ENCODE measurements at regions not wholly inside any gene's neighbourhood (a gene's known extent, or its start where the extent isn't known, plus 50 kb on each side); places are given as distances from the start of the nearest gene placed in this dataset.

DNA sequence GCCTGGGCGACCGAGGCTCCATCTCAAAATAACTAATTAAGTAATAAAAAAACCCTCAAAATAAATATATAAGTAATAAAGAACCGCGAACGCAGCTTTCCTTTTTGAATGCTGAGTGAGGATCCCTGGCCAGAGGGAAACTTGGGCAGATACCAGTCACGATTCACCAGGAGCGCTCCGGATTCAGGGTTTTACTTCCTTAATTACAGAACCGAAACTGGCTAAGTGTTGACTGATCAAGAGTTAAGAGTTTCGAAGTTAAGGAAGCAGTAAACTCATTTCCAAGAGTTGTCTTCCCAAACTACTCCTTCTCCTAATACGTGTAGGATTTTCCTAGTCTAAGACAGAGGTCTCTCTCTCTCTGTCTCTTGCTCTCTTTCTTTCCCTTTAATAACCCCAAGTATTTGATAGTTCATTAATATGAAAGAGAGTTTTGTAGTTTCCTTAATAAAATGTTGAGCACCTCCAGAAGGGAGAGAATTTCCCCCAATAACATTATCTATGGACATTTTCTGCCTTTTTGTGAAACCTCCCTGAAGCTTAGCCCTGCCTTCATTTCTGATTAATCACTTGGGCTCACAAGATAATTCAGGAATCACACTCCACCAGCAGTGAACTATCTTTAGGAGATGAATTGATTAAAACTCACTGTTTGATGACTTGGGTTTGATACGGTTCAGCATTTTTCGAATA lies 61.4 kb upstream of the ZNF217 start:
- TF ChIP-seq, protein P1, sequence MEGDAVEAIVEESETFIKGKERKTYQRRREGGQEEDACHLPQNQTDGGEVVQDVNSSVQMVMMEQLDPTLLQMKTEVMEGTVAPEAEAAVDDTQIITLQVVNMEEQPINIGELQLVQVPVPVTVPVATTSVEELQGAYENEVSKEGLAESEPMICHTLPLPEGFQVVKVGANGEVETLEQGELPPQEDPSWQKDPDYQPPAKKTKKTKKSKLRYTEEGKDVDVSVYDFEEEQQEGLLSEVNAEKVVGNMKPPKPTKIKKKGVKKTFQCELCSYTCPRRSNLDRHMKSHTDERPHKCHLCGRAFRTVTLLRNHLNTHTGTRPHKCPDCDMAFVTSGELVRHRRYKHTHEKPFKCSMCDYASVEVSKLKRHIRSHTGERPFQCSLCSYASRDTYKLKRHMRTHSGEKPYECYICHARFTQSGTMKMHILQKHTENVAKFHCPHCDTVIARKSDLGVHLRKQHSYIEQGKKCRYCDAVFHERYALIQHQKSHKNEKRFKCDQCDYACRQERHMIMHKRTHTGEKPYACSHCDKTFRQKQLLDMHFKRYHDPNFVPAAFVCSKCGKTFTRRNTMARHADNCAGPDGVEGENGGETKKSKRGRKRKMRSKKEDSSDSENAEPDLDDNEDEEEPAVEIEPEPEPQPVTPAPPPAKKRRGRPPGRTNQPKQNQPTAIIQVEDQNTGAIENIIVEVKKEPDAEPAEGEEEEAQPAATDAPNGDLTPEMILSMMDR (IDR thresholded peaks at IDR 0.05; ENCODE audit: low read depth, low read length, missing input control): no peak
- TF ChIP-seq JUND (IDR thresholded peaks at IDR 0.05) (no peak), HNF4G (IDR thresholded peaks at IDR 0.05) (no peak)
- TF ChIP-seq, protein P2, sequence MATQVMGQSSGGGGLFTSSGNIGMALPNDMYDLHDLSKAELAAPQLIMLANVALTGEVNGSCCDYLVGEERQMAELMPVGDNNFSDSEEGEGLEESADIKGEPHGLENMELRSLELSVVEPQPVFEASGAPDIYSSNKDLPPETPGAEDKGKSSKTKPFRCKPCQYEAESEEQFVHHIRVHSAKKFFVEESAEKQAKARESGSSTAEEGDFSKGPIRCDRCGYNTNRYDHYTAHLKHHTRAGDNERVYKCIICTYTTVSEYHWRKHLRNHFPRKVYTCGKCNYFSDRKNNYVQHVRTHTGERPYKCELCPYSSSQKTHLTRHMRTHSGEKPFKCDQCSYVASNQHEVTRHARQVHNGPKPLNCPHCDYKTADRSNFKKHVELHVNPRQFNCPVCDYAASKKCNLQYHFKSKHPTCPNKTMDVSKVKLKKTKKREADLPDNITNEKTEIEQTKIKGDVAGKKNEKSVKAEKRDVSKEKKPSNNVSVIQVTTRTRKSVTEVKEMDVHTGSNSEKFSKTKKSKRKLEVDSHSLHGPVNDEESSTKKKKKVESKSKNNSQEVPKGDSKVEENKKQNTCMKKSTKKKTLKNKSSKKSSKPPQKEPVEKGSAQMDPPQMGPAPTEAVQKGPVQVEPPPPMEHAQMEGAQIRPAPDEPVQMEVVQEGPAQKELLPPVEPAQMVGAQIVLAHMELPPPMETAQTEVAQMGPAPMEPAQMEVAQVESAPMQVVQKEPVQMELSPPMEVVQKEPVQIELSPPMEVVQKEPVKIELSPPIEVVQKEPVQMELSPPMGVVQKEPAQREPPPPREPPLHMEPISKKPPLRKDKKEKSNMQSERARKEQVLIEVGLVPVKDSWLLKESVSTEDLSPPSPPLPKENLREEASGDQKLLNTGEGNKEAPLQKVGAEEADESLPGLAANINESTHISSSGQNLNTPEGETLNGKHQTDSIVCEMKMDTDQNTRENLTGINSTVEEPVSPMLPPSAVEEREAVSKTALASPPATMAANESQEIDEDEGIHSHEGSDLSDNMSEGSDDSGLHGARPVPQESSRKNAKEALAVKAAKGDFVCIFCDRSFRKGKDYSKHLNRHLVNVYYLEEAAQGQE (IDR thresholded peaks at IDR 0.05): no peak

Data from liver (tissue), 3 donors.